ENCODE measurements at regions not wholly inside any gene's neighbourhood (a gene's known extent, or its start where the extent isn't known, plus 50 kb on each side); places are given as distances from the start of the nearest gene placed in this dataset.
"Not testable (repeated sequence)": the region's sequence is repeated elsewhere in the genome, so short reads cannot be mapped to it uniquely, and the experiment has no call there.

DNA sequence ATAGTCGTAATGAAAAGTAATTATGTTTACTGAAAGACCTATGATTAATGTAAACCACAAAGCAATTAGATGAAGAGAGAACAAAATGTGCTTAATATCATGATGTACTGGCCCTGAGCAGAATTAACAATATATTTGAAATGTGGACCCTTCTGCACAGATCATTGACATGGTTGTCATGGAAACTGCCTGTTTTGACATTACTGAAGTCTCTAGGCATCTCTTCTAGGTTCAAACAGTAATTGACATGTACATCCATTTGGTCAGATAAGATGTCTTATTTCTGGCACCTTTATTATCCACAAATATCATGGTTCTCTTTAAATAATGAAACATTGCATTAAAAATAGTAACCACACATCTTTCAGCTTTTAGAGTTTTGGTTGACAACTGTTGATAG, 251.7 kb upstream of the GNPDA2 start:
- Histone ChIP-seq H3K9me3 (no peaks in the 10 kb centered on the region), H3K27me3 (no peaks in the 10 kb centered on the region), H3K4me1 (no peaks in the 10 kb centered on the region), H3K4me3 (no peak overlapping the region), H3K27ac (no peak overlapping the region), H3K36me3 (no peaks in the 10 kb centered on the region)
- no peak for DNase-seq
- in situ Hi-C loops (cut with MboI; ENCODE audit: low pct_ligation_motif_present in 1 of 4, low pct_unique_long_range_greater_than_20kb in 1 of 4, low sequenced_read_pairs in 3 of 4), result no loop called here
- intact Hi-C loops (cut with DNase I; ENCODE audit: low total_unique reads), result no loop called here
- 67 to 68% methylated on average over 1 of the region's 1 CpG for WGBS, 2 donors (ENCODE audit: low coverage in 1 of 2)
- TF ChIP-seq POLR2A (IDR thresholded peaks at IDR 0.05), result no peak
- TF ChIP-seq POLR2AphosphoS5 (IDR thresholded peaks at IDR 0.05), result no peak
- no peak for TF ChIP-seq EP300 (IDR thresholded peaks at IDR 0.05; ENCODE audit: low read depth)
- TF ChIP-seq, protein P1, sequence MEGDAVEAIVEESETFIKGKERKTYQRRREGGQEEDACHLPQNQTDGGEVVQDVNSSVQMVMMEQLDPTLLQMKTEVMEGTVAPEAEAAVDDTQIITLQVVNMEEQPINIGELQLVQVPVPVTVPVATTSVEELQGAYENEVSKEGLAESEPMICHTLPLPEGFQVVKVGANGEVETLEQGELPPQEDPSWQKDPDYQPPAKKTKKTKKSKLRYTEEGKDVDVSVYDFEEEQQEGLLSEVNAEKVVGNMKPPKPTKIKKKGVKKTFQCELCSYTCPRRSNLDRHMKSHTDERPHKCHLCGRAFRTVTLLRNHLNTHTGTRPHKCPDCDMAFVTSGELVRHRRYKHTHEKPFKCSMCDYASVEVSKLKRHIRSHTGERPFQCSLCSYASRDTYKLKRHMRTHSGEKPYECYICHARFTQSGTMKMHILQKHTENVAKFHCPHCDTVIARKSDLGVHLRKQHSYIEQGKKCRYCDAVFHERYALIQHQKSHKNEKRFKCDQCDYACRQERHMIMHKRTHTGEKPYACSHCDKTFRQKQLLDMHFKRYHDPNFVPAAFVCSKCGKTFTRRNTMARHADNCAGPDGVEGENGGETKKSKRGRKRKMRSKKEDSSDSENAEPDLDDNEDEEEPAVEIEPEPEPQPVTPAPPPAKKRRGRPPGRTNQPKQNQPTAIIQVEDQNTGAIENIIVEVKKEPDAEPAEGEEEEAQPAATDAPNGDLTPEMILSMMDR (IDR thresholded peaks at IDR 0.05), result no peak

DNA sequence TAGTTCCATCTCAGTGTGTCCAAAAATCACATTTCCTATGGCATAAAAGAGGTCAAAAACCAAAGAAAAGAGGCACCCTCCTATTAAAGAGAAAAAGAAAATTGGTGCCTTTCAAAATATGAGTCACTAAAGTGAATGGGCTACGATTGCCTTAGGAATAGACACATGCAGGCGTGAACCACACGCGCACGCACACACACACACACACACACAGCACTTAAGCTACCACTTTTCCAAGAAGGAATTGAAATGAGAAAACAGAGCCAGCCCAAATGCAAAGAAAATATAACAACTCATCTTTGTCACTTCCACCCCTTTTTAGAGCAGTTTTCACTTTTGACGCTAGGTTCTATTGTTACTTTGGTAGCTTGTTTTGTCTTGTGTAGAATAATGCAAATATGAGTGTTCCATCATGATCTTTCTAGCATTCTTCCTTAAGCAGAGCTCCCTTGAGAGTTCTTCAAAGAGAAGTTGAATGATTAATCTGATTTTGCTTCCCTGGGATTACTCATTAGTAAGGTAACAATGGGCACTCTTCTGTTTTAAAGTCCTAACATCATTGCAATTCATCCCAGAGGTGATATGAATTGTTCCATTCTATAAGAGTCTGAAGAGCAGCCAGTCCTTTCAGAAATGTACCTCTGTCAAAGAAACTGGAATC, 239.2 kb upstream of the GNPDA2 start:
- TF ChIP-seq POLR2A (IDR thresholded peaks at IDR 0.05), result no peak
- no peak for TF ChIP-seq EP300 (IDR thresholded peaks at IDR 0.05; ENCODE audit: low read depth)
- TF ChIP-seq, protein P1 (IDR thresholded peaks at IDR 0.05), result no peak
- Histone ChIP-seq H3K27ac (no peak overlapping the region), H3K27me3 (no peaks in the 10 kb centered on the region), H3K4me1 (no peaks in the 10 kb centered on the region), H3K9me3 (peaks cover 0 to 5% of the 10 kb centered on the region in 2 donors), H3K36me3 (no peaks in the 10 kb centered on the region), H3K4me3 (no peak overlapping the region)
- DNase-seq, result no peak
- WGBS, 2 donors (ENCODE audit: low coverage in 1 of 2), result 90 to 92% methylated on average over 6 of the region's 6 CpGs
- in situ Hi-C loops (cut with MboI; ENCODE audit: low pct_ligation_motif_present in 1 of 4, low pct_unique_long_range_greater_than_20kb in 1 of 4, low sequenced_read_pairs in 3 of 4) (no loop called here), intact Hi-C loops (cut with DNase I; ENCODE audit: low total_unique reads) (no loop called here)

DNA sequence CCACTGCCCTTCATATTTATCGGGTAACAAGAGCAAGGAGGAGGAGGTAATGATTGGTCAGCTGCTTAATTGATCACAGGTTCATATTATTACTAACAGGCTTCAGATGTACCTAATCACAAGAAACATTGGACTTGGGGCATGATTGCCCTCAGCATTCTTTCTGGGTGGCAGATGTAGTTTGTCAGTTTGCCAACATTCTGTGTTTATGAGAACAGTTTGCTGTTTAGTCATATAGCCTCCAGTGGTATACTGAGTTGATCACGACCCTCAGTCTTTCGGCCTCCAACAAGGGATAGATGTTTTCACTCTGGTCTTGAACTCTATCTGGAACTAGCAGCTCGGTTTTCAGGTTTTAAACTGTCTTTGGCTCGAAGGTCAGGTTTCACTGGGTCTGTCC, 237.7 kb upstream of the GNPDA2 start:
- H3K27me3 ChIP-seq; H3K4me3 ChIP-seq; in situ Hi-C loops (cut with MboI; ENCODE audit: low pct_ligation_motif_present in 1 of 4, low pct_unique_long_range_greater_than_20kb in 1 of 4, low sequenced_read_pairs in 3 of 4); DNase-seq; H3K27ac ChIP-seq; H3K9me3 ChIP-seq; intact Hi-C loops (cut with DNase I; ENCODE audit: low total_unique reads); H3K36me3 ChIP-seq; H3K4me1 ChIP-seq: not testable (repeated sequence)
- WGBS, 2 donors (ENCODE audit: low coverage in 1 of 2), result 59% methylated on average over 5 of the region's 5 CpGs; no CpG with 5 or more reads in 1 of the 2 donors

DNA sequence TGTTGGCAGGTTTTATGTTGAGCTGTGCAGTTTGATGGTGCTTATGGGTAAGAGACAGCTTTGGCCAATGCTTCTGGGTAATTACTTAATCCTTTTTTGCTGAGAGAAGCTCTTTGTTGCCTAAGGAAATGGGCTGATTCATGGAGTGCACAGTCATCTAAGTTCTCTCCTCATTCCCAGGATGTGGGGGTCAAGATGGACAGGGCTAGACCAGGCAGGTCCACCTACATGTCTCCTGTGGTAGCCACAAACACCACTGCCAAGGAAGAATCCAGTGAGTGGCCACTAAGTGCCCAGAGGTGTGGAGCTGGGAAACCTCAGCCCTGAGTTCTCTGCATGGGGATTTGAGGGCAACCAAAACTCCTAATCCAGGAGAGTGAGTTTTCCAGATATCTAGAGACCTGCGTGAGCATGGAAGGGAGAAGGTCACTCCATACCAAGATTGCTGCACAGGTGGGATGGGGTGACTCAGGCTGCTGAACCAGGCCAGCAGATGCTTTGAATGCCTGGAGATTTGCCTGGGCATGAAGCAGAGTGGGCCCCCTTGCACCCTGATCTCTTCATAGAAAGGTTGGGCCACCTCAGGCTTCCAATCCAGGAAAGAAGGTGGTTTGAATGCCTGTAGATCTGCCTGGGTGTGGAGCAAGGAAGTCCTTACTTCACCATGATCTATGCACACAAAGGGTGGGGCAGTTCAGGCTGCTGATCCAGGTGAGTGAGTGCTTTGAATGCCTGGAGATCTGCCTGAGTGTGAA, 234.8 kb upstream of the GNPDA2 start:
- in situ Hi-C loops (cut with MboI; ENCODE audit: low pct_ligation_motif_present in 1 of 4, low pct_unique_long_range_greater_than_20kb in 1 of 4, low sequenced_read_pairs in 3 of 4), result no loop called here
- TF ChIP-seq EP300 (IDR thresholded peaks at IDR 0.05; ENCODE audit: low read depth), result no peak
- no peak for DNase-seq

DNA sequence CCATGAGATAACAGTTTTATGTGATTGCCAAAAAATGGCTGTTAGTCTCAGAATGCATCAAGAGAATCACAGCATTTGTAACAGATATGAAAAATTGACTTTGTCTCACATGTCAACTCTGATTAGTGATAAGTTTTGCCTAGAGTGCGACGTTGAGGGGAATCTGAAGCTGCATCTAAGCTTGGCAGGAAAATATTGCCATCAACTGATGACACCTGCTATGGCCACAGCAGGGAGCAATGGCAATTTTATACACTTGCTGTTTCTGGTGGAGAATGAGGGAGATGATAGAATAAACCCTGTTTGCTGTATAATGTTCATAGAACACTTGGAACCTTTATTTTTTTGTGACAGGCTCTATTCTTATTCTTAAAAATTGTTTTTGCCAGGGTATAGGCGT, 205.4 kb upstream of the GNPDA2 start:
- TF ChIP-seq, protein P1 (IDR thresholded peaks at IDR 0.05), result no peak
- TF ChIP-seq POLR2AphosphoS5 (IDR thresholded peaks at IDR 0.05) (no peak), POLR2A (IDR thresholded peaks at IDR 0.05) (no peak), EP300 (IDR thresholded peaks at IDR 0.05; ENCODE audit: low read depth) (no peak)
- no peaks in the 10 kb centered on the region for H3K9me3 ChIP-seq
- no peaks in the 10 kb centered on the region for H3K36me3 ChIP-seq
- H3K27ac ChIP-seq, result no peak overlapping the region
- intact Hi-C loops (cut with DNase I; ENCODE audit: low total_unique reads), result no loop called here
- H3K27me3 ChIP-seq, result no peaks in the 10 kb centered on the region
- H3K4me1 ChIP-seq, result no peaks in the 10 kb centered on the region
- WGBS, 2 donors (ENCODE audit: low coverage in 1 of 2), result 73 to 92% methylated on average over 3 of the region's 3 CpGs
- in situ Hi-C loops (cut with MboI; ENCODE audit: low pct_ligation_motif_present in 1 of 4, low pct_unique_long_range_greater_than_20kb in 1 of 4, low sequenced_read_pairs in 3 of 4), result no loop called here
- no peak overlapping the region for H3K4me3 ChIP-seq
- DNase-seq, result no peak

More for the DNA sequence above, 234.8 kb upstream of the GNPDA2 start:
- H3K27me3 ChIP-seq, result no peaks in the 10 kb centered on the region
- H3K27ac ChIP-seq, result no peak overlapping the region
- no peak overlapping the region for H3K4me3 ChIP-seq
- no peaks in the 10 kb centered on the region for H3K4me1 ChIP-seq
- WGBS, 2 donors (ENCODE audit: low coverage in 1 of 2), result 92% methylated on average over 1 of the region's 1 CpG; no CpG with 5 or more reads in 1 of the 2 donors
- intact Hi-C loops (cut with DNase I; ENCODE audit: low total_unique reads), result no loop called here
- no peaks in the 10 kb centered on the region for H3K36me3 ChIP-seq
- H3K9me3 ChIP-seq, result peaks cover 4 to 5% of the 10 kb centered on the region in 2 donors
